Limb (tissue), 2 donors: ENCODE measurements at regions not wholly inside any gene's neighbourhood (a gene's known extent, or its start where the extent isn't known, plus 50 kb on each side); places are given as distances from the start of the nearest gene placed in this dataset.
A peak's percentile ranks its signal among the peaks of the same experiment; 100 is the strongest.

ENCODE experiments used
- DNase-seq, 2 donors: peaks; one replicate each; pipeline ENCODE4 v3.0.0-alpha.2; 2016; ENCODE audit errors: extremely low spot score in 2 of 2

DNA sequence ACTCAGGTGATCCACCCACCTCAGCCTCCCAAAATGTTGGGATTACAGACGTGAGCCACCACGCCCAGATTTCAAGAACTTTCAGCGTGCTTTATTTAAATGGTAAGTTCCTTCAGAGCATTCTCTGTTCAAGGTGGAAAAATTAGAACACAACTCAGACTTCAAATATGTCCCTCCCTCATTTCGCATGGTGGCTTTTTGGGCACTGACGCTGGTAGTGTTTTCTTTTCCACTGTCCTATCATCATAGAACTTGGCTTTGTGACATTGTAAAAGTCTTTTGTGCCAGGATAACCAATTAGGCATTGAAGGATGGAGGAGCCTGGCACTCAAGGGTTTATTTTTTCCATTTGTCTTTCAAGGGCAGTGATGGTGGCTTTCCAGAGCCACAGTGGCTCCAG lies 190.8 kb downstream of the NUAK1 start:
- no peak for DNase-seq

- peak in 1 of 2 donors; percentile 10 for DNase-seq
Observed at GRCh38 chr12:105948331-105948730, 190.4 kb downstream of the NUAK1 start.

DNA sequence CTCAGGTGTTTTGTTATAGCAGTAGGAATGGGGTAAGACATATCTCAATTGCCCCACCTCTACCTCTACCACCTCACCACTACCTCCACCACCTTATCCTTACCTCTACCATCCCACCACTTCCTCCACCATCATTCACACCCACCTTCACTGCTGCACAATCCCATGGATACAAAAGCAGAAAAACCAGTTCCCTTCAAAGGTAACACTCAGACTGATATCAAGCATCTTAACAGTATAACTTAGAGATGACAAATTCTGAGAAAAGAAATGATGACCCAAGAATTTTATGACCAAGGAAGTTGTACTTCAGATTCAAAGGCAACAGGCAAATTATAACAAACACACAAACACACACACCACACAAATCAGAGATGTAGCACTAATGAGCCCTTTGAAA lies 189.4 kb downstream of the NUAK1 start:
- no peak for DNase-seq

GRCh38 chr12:105951732-105952131 lies 187.0 kb downstream of the NUAK1 start:
- no peak for DNase-seq

DNA sequence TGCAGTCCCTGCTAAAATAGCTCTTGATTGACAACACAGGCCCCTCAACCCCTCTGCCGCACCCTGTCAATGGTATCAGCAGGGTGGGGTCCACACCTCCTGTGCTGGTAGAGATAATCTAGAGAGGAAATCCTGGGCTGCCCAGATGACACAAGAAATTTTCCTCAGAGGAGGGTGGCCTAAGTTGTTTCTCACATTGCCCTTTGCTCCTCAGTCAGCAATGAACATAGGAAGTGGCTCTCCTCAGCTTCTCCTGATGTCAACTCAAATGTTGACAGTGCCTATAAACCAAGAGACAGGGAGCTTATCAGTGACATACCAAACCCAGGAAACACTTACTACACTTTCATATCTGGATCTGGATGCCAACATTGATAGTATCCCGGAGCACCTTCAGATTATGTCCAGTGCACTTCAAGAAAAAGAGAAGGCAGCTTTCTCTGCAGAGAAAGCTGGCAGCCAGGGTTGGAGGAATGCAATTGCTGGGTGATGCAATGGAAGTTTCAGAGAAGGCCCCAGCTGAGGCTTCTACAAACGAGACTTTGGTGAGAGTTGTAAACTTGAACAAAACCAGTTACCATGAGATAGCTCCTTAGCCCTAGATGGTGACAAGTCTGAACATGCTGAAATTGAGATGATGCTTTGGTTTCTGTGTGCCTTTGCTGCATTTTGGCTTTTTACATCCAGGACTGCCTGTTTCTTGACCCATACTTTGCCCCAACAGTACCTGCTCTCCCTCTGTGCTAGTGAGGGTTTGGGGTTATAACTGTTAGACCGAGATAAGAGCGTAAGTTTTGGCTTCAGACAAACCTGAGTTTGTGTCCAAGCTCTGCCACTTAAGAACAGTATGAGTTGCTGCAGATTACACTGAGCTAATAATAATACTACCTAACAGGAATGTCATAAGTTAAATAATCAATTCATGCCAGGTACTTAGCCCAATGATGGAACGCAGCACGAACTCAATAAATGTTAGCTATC lies 183.5 kb downstream of the NUAK1 start:
- DNase-seq = no peak

DNA sequence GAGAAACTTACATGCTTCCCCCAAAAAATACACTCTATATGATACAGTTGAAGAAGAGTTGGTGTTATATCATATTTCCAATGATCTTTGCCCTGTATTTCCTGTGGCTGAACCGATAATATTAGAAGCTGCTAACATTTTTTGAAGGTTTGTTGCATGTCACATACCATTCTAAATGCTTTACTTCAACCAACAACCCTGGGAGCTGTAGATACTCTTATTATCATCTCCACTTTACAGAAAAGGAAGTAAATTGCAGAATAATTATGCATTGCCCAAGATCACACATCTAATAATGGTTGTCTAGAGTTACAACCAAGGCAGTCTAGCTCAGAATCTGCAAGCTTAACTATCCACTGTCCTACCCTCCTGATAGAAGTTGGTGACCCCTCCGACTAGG lies 182.8 kb downstream of the NUAK1 start:
- no peak for DNase-seq

- DNase-seq = no peak
Observed at GRCh38 chr12:105956662-105957457, 181.9 kb downstream of the NUAK1 start.

GRCh38 chr12:105960319-105961083 lies 178.3 kb downstream of the NUAK1 start:
- DNase-seq = no peak

DNA sequence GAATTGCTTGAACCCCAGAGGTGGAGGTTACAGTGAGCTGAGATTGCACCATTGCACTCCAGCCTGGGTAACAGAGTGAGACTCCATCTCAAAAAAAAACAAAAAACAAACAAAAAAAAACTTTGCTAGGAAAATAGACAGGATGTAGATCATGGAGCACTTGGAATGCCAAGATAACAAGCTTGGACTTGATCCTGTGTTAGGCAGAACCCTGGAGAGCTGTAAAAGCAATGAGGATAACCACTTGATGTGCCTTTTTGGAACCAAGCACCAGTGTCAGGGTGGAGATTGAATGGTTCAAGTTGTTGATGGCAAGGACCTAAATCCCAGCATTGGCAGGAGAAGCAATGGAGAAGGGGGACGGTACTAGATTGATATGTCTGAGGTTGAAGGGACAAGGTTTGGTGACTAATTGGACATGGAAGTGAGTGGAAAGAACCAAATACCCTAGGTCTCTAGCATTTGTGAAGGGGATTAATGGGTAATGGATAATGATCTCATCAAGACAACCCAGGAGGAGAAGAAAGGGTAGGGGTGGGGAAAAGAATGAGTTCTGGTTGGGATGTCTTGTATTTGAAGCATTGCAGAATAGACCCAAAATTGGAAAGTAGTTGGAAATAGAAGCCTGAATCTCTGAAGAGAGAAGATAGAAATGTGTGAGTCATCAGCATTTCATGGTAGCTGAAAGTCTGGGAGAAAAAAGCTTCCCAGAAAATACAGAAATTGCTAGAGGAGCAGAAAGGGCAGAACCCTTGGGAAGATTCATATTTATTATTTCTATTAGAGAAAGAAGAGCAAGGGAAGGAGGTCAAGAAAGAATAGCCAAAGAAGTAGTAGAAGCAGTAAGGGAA lies 176.7 kb downstream of the NUAK1 start:
- no peak for DNase-seq

DNA sequence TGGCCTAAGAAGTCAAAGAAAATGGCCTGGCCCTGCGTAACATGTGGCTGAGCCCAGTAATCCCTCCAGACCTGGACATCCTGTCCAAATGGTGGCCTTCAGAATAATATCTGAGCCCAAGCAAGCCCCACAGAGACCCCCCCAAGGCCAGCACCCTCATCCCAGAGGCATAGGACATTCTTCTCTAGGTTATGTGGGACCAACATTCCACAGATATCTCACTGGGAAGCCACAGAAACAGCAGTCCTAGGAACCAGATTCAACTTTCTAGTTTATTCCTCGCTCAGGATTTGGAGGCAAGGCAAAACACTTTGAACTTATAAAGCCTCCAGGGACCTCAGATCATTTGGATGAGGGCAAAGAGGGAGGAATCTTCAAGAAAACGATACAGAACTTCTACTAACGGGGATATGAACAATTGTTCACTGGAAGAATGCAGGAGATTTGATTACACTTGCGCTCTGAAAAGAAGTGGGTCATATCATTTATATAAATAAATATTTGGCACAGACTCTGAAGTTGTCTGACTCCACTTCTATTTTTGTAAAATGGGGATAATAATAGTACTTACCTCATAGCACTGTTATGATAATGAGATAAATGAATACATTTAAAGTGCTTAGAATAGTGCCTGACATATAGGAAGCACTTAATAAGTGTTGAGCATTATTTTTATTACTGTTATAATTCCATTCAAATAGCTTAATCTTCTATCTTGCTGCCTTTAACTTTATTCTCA lies 171.5 kb downstream of the NUAK1 start:
- no peak for DNase-seq

DNA sequence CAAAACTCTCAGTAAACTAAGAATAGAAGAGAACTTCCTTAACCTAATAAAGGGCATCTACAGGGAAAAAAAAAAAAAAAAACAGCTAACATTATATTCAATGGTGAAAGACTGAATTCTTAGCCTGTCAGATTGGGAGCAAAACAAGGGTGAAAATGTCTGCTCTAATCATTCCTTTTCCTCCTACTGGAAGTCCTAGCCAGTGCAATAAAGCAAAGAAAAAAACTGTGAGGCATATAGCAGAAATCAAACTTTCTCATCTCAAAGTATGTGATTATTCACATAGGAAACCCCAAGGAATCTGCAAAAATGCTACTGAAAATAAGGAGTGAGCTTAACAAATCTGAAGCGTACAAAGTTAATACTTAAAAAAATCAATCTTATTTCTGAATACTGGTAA lies 170.7 kb downstream of the NUAK1 start:
- no peak for DNase-seq

DNA sequence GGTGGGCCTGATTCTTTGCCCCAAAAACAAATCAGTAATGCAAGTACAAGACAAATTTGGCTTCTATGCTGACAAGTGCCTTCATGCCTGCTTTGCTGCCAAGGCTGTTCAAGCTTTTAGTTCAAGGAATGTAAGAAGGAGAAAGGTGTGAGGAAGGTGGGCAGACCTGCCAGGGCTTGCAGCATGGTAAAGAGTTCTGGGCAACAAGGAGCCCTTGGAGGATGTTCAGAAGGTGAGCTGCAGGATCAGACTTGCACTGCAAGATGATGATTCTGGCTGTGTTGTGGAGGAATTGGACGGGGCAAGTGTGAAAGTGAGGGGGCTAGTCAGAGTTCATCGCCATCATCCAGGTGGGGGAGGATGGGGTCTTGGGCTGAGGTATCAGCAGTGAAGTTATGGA lies 167.9 kb downstream of the NUAK1 start:
- no peak for DNase-seq

- no peak for DNase-seq
Observed at GRCh38 chr12:105974738-105975137, 164.0 kb downstream of the NUAK1 start.

GRCh38 chr12:105975351-105975750 lies 163.4 kb downstream of the NUAK1 start:
- DNase-seq = no peak

- no peak for DNase-seq
Observed at GRCh38 chr12:105977236-105977635, 161.5 kb downstream of the NUAK1 start.

GRCh38 chr12:105977652-105978051 lies 161.1 kb downstream of the NUAK1 start:
- DNase-seq = no peak

DNA sequence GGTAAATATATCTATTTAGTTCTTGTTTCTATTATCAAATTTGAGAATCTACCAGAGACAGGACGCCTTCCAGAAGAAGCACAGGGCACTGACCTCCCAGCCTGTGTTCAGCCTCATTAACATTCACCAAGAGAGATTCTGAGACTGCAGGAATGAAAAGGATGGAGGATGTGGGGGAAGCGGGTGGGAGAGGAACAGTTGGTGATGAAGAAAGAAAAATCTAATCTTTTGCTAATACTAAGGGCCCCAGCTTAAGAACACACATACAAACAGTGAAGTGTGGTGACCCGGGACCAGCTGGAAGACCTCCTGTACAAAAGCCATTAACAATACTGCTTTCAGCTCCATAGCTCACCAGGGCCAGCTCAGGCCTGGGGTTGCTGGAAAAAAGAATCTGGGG lies 160.5 kb downstream of the NUAK1 start:
- DNase-seq = no peak

DNA sequence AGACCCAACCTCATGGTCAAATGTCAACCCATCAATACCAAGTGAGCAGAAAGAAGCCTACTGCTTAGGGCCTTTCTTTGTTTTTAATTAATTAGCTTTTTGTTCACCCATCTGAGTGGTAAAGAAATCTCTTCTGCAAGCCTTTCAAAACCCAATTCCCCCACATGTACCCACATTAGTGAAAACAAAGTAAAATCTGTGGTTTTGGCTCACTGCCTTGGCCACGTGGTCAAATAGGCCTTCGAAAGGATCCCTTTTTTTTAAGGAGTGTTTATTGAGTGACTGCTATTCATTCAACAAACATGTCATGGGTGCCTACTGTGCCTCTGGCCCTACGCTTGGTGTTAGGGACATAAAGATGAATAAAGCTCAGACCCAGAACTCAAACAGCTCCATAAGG lies 160.1 kb downstream of the NUAK1 start:
- DNase-seq = no peak

GRCh38 chr12:105980085-105980484 lies 158.7 kb downstream of the NUAK1 start:
- DNase-seq = no peak

GRCh38 chr12:105980533-105980932 lies 158.2 kb downstream of the NUAK1 start:
- no peak for DNase-seq
